GM23338 (cell line): ENCODE measurements at regions not wholly inside any gene's neighbourhood (a gene's known extent, or its start where the extent isn't known, plus 50 kb on each side); places are given as distances from the start of the nearest gene placed in this dataset.

Experiments
- ATAC-seq: fragments of 200-7000 bp; cut with Tn5 transposase; 3 replicates; pipeline ENCODE4 v1.9.1; 2020
- DNase-seq: peaks from one replicate; pipeline ENCODE4 v3.0.0-alpha.2; 2015; ENCODE audit warnings: low spot score
- H2AFZ ChIP-seq: fragments of 200-600 bp; sonication (generic); 2 replicates; pipeline ENCODE4 v1.8.0; 2016; ENCODE audit warnings: antibody characterized with exemption, mild to moderate bottlenecking, moderate library complexity
- H3F3A ChIP-seq: fragments of 200-600 bp; sonication (generic); replicated peaks from 2 replicates; pipeline ENCODE4 v1.8.0; 2017; ENCODE audit warnings: antibody characterized with exemption, mixed run types, low read depth
- H3K27ac ChIP-seq: fragments of 200-600 bp; sonication (generic); 2 replicates; pipeline ENCODE4 v1.6.1; 2016; ENCODE audit warnings: low read depth
- H3K27me3 ChIP-seq: fragments of 200-600 bp; sonication (generic); 2 replicates; pipeline ENCODE4 v1.8.0; 2016; ENCODE audit warnings: mild to moderate bottlenecking, mixed run types, moderate library complexity; ENCODE audit not compliant: insufficient read depth
- H3K36me3 ChIP-seq: fragments of 200-600 bp; sonication (generic); 2 replicates; pipeline ENCODE4 v1.8.0; 2016; ENCODE audit warnings: mild to moderate bottlenecking; ENCODE audit not compliant: insufficient read depth
- H3K4me1 ChIP-seq: fragments of 200-600 bp; sonication (generic); 2 replicates; pipeline ENCODE4 v1.8.0; 2016; ENCODE audit warnings: mild to moderate bottlenecking, moderate library complexity; ENCODE audit not compliant: insufficient read depth
- H3K4me2 ChIP-seq: fragments of 200-600 bp; sonication (generic); 2 replicates; pipeline ENCODE4 v1.7.1; 2017; ENCODE audit warnings: mixed run types
- H3K4me3 ChIP-seq: fragments of 200-600 bp; sonication (generic); 2 replicates; pipeline ENCODE4 v1.6.1; 2016; ENCODE audit warnings: mixed run types
- H3K79me2 ChIP-seq: fragments of 200-600 bp; sonication (generic); replicated peaks from 2 replicates; pipeline ENCODE4 v1.8.0; 2017; ENCODE audit warnings: mild to moderate bottlenecking; ENCODE audit not compliant: insufficient read depth
- H3K9me2 ChIP-seq: fragments of 200-600 bp; sonication (generic); 2 replicates; pipeline ENCODE4 v1.8.0; 2017; ENCODE audit not compliant: insufficient read depth
- H4K20me1 ChIP-seq: fragments of 200-600 bp; sonication (generic); replicated peaks from 2 replicates; pipeline ENCODE4 v1.8.0; 2017; ENCODE audit warnings: mild to moderate bottlenecking; ENCODE audit not compliant: insufficient read depth
- H3K27ac Mint-ChIP-seq: 2 replicates; pipeline ENCODE4 v1.8.0; 2020; ENCODE audit warnings: inconsistent platforms, mild to moderate bottlenecking, moderate library complexity, mixed read lengths
- H3K27me3 Mint-ChIP-seq: 3 replicates; pipeline ENCODE4 v1.8.0; 2022; ENCODE audit warnings: low read depth, mild to moderate bottlenecking, moderate library complexity, mixed read lengths, inconsistent platforms; ENCODE audit not compliant: insufficient read depth, poor library complexity
- H3K36me3 Mint-ChIP-seq: 3 replicates; pipeline ENCODE4 v1.8.0; 2021; ENCODE audit warnings: low read depth, mild to moderate bottlenecking, inconsistent platforms, moderate library complexity, mixed read lengths
- H3K4me1 Mint-ChIP-seq: 3 replicates; pipeline ENCODE4 v1.8.0; 2020; ENCODE audit warnings: mild to moderate bottlenecking, inconsistent platforms, mixed read lengths
- H3K4me3 Mint-ChIP-seq: 3 replicates; pipeline ENCODE4 v1.8.0; 2021; ENCODE audit warnings: moderate library complexity, mild to moderate bottlenecking, inconsistent platforms, mixed read lengths
- H3K9me3 Mint-ChIP-seq: 3 replicates; pipeline ENCODE4 v1.8.0; 2020; ENCODE audit warnings: moderate library complexity, mild to moderate bottlenecking, inconsistent platforms, mixed read lengths
- CREB1 ChIP-seq: fragments of 250-450 bp; sonication (Bioruptor Pico); IDR thresholded peaks from 2 replicates; pipeline ENCODE4 v1.5.0; 2020; ENCODE audit warnings: low read depth, mild to moderate bottlenecking, moderate library complexity
- EZH2 ChIP-seq: fragments of 200-600 bp; sonication (generic); IDR thresholded peaks from one replicate; pipeline ENCODE4 v1.8.0; 2017; ENCODE audit warnings: antibody characterized with exemption, mild to moderate bottlenecking, low read depth; ENCODE audit not compliant: unreplicated experiment
- EZH2phosphoT487 ChIP-seq: fragments of 200-600 bp; sonication (generic); IDR thresholded peaks from one replicate; pipeline ENCODE4 v1.8.1; 2018; ENCODE audit warnings: antibody characterized with exemption; ENCODE audit not compliant: unreplicated experiment
- NANOG ChIP-seq: IDR thresholded peaks from 2 replicates; pipeline ENCODE4 v1.6.1; 2016; ENCODE audit warnings: antibody characterized with exemption, borderline replicate concordance
- POLR2AphosphoS5 ChIP-seq: IDR thresholded peaks from 2 replicates; pipeline ENCODE4 v1.6.1; 2016; ENCODE audit warnings: antibody characterized with exemption, low read depth
- STAT1 ChIP-seq: IDR thresholded peaks from one replicate; pipeline ENCODE4 v1.6.1; 2016; ENCODE audit warnings: antibody characterized with exemption; ENCODE audit not compliant: unreplicated experiment
- ZNF114 ChIP-seq: fragments of 250-450 bp; sonication (Bioruptor Pico); IDR thresholded peaks from 2 replicates; pipeline ENCODE4 v1.5.0; 2020; ENCODE audit warnings: mild to moderate bottlenecking, moderate library complexity
- ZNF462 ChIP-seq: fragments of 250-450 bp; sonication (Bioruptor Pico); IDR thresholded peaks from 2 replicates; pipeline ENCODE4 v1.5.0; 2020; ENCODE audit warnings: mild to moderate bottlenecking, moderate library complexity
- TF ChIP-seq, protein P1 (sequence below), 2 experiments: fragments of 200-600 bp in 1 of 2; sonication (generic) in 1 of 2; conservative IDR thresholded peaks; 2 replicates each; pipeline versions ENCODE4 v1.5.1 to v1.6.1; 2016 to 2017; ENCODE audit warnings: antibody characterized with exemption in 2 of 2, low read depth in 2 of 2, mild to moderate bottlenecking in 2 of 2, moderate library complexity in 1 of 2

- H3K4me2 ChIP-seq: no peak overlapping the region
- no peak overlapping the region for H2AFZ ChIP-seq
- TF ChIP-seq EZH2: no peak
- TF ChIP-seq EZH2phosphoT487: no peak
- TF ChIP-seq ZNF462 (CRISPR knock-in tag): no peak
- TF ChIP-seq NANOG: no peak
- no peak for TF ChIP-seq ZNF114
- no peak for TF ChIP-seq POLR2AphosphoS5
- TF ChIP-seq, protein P1, sequence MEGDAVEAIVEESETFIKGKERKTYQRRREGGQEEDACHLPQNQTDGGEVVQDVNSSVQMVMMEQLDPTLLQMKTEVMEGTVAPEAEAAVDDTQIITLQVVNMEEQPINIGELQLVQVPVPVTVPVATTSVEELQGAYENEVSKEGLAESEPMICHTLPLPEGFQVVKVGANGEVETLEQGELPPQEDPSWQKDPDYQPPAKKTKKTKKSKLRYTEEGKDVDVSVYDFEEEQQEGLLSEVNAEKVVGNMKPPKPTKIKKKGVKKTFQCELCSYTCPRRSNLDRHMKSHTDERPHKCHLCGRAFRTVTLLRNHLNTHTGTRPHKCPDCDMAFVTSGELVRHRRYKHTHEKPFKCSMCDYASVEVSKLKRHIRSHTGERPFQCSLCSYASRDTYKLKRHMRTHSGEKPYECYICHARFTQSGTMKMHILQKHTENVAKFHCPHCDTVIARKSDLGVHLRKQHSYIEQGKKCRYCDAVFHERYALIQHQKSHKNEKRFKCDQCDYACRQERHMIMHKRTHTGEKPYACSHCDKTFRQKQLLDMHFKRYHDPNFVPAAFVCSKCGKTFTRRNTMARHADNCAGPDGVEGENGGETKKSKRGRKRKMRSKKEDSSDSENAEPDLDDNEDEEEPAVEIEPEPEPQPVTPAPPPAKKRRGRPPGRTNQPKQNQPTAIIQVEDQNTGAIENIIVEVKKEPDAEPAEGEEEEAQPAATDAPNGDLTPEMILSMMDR (conservative IDR thresholded peaks at IDR 0.05; ENCODE audit: low read depth in 2 of 2): no peak
- TF ChIP-seq CREB1 (CRISPR knock-in tag): no peak
- TF ChIP-seq STAT1: no peak
- no peak overlapping the region for H3K27ac Mint-ChIP-seq
- H3K79me2 ChIP-seq: no peaks in the 10 kb centered on the region
- no peaks in the 10 kb centered on the region for H3K36me3 ChIP-seq
- ATAC-seq (no peak), DNase-seq (no peak)
- no peaks in the 10 kb centered on the region for H3K9me2 ChIP-seq
- no peak overlapping the region for H3K27ac ChIP-seq
- no peaks in the 10 kb centered on the region for H3K36me3 Mint-ChIP-seq
- peaks cover 29% of the 10 kb centered on the region for H3K4me1 ChIP-seq
- H3K4me3 ChIP-seq: no peak overlapping the region
- no peaks in the 10 kb centered on the region for H3F3A ChIP-seq
- no peaks in the 10 kb centered on the region for H3K27me3 Mint-ChIP-seq
- no peak overlapping the region for H3K4me3 Mint-ChIP-seq
- peaks cover 40% of the 10 kb centered on the region for H3K4me1 Mint-ChIP-seq
- H4K20me1 ChIP-seq: no peaks in the 10 kb centered on the region
- no peaks in the 10 kb centered on the region for H3K9me3 Mint-ChIP-seq
- H3K27me3 ChIP-seq: no peaks in the 10 kb centered on the region
Measured at GRCh38 chr4:179417357-179417756, 1975.1 kb upstream of the AGA start.
